CD4-positive, alpha-beta T cell treated with Interleukin-4 for 1 hour (primary cell): ENCODE measurements at regions not wholly inside any gene's neighbourhood (a gene's known extent, or its start where the extent isn't known, plus 50 kb on each side); places are given as distances from the start of the nearest gene placed in this dataset.

Experiments
- DNase-seq, 2 donors: peaks; one replicate each; pipeline ENCODE4 v3.0.0-alpha.2; 2020 to 2022

GRCh38 chr16:49121636-49122035 lies 160.0 kb downstream of the CBLN1 start:
- no peak for DNase-seq

- DNase-seq: no peak
These were observed 161.0 kb downstream of the CBLN1 start for GRCh38 chr16:49120631-49121030.

GRCh38 chr16:49116873-49117272 lies 164.8 kb downstream of the CBLN1 start:
- DNase-seq: no peak

- DNase-seq: no peak
These were observed 165.7 kb downstream of the CBLN1 start for GRCh38 chr16:49115956-49116355.

GRCh38 chr16:49112754-49113153 lies 168.9 kb downstream of the CBLN1 start:
- no peak for DNase-seq

GRCh38 chr16:49111351-49111750 lies 170.3 kb downstream of the CBLN1 start:
- DNase-seq: no peak

- DNase-seq: no peak
These were observed 173.0 kb downstream of the CBLN1 start for GRCh38 chr16:49108611-49109010.

- DNase-seq: no peak
These were observed 178.3 kb downstream of the CBLN1 start for GRCh38 chr16:49103298-49103697.

GRCh38 chr16:49101997-49102396 lies 179.6 kb downstream of the CBLN1 start:
- DNase-seq: no peak

- DNase-seq: no peak
These were observed 181.3 kb downstream of the CBLN1 start for GRCh38 chr16:49100366-49100765.

GRCh38 chr16:49097964-49098363 lies 183.7 kb downstream of the CBLN1 start:
- no peak for DNase-seq

- DNase-seq: no peak
These were observed 185.3 kb downstream of the CBLN1 start for GRCh38 chr16:49096176-49096945.

GRCh38 chr16:49095539-49095938 lies 186.1 kb downstream of the CBLN1 start:
- DNase-seq: no peak

- DNase-seq: no peak
These were observed 187.2 kb downstream of the CBLN1 start for GRCh38 chr16:49094471-49094870.

- DNase-seq: no peak
These were observed 187.7 kb downstream of the CBLN1 start for GRCh38 chr16:49093939-49094338.

GRCh38 chr16:49092704-49093103 lies 188.9 kb downstream of the CBLN1 start:
- no peak for DNase-seq

GRCh38 chr16:49089533-49089932 lies 192.1 kb downstream of the CBLN1 start:
- DNase-seq: no peak

GRCh38 chr16:49089039-49089438 lies 192.6 kb downstream of the CBLN1 start:
- DNase-seq: no peak

GRCh38 chr16:49085686-49086085 lies 196.0 kb downstream of the CBLN1 start:
- DNase-seq: no peak

- DNase-seq: no peak
These were observed 196.8 kb downstream of the CBLN1 start for GRCh38 chr16:49084628-49085390.

- DNase-seq: no peak
These were observed 200.1 kb downstream of the CBLN1 start for GRCh38 chr16:49081554-49081953.

- DNase-seq: no peak
These were observed 200.6 kb downstream of the CBLN1 start for GRCh38 chr16:49081086-49081485.

- DNase-seq: no peak
These were observed 203.1 kb downstream of the CBLN1 start for GRCh38 chr16:49078571-49078970.

GRCh38 chr16:49078104-49078503 lies 203.5 kb downstream of the CBLN1 start:
- no peak for DNase-seq
